Keratinocyte (primary cell): ENCODE measurements at regions not wholly inside any gene's neighbourhood (a gene's known extent, or its start where the extent isn't known, plus 50 kb on each side); places are given as distances from the start of the nearest gene placed in this dataset.

Experiments used
- DNase-seq: peaks from one replicate; pipeline ENCODE4 v3.0.0-alpha.2; 2011; ENCODE audit warnings: low read depth, missing footprints, low spot score
- FAIRE-seq: peaks from 2 replicates; lab custom pipeline; 2011; peaks lifted over from hg19 to GRCh38; lab: Jason Lieb, UNC
- H2AFZ ChIP-seq: 2 replicates; pipeline ENCODE4 v1.6.0; 2012; ENCODE audit warnings: low read length, control low read depth, inconsistent platforms; ENCODE audit not compliant: control insufficient read depth
- H3K27ac ChIP-seq: 2 replicates; pipeline ENCODE4 v1.5.1; 2011; ENCODE audit warnings: low read length; ENCODE audit not compliant: control insufficient read depth, insufficient read depth
- H3K27me3 ChIP-seq: 3 replicates; pipeline ENCODE4 v1.6.0; 2011; ENCODE audit warnings: low read length; ENCODE audit not compliant: control insufficient read depth, insufficient read depth; ENCODE audit errors: extremely low read depth
- H3K36me3 ChIP-seq, 2 experiments: 2 replicates in 1 of 2; 3 replicates in 1 of 2; pipeline ENCODE4 v1.5.1; 2011; ENCODE audit warnings: low read length in 2 of 2, mild to moderate bottlenecking in 1 of 2; ENCODE audit not compliant: control insufficient read depth in 2 of 2, insufficient read depth in 2 of 2; ENCODE audit errors: extremely low read depth in 1 of 2
- H3K4me1 ChIP-seq: 3 replicates; pipeline ENCODE4 v1.5.1; 2011; ENCODE audit warnings: low read length; ENCODE audit not compliant: control insufficient read depth, insufficient read depth; ENCODE audit errors: extremely low read depth
- H3K4me2 ChIP-seq: 3 replicates; pipeline ENCODE4 v1.6.0; 2011; ENCODE audit warnings: low read depth, low read length; ENCODE audit not compliant: control insufficient read depth, insufficient read depth; ENCODE audit errors: extremely low read depth
- H3K4me3 ChIP-seq, 3 experiments: fragments of 200-600 bp in 1 of 3; sonication (generic) in 1 of 3; 2 replicates in 2 of 3; 3 replicates in 1 of 3; pipeline ENCODE4 v1.5.1; 2011 to 2016; ENCODE audit warnings: low read length in 3 of 3, mild to moderate bottlenecking in 3 of 3, control low read depth in 2 of 3, inconsistent platforms in 1 of 3, low read depth in 1 of 3, mixed read lengths in 1 of 3, mixed run types in 1 of 3, moderate library complexity in 1 of 3; ENCODE audit not compliant: control insufficient read depth in 2 of 3, insufficient read depth in 2 of 3; ENCODE audit errors: extremely low read depth in 1 of 3
- H3K79me2 ChIP-seq: 2 replicates; pipeline ENCODE4 v1.6.0; 2012; ENCODE audit warnings: low read length; ENCODE audit not compliant: control insufficient read depth, insufficient read depth
- H3K9ac ChIP-seq: 3 replicates; pipeline ENCODE4 v1.6.0; 2011; ENCODE audit warnings: low read length; ENCODE audit not compliant: control insufficient read depth, insufficient read depth; ENCODE audit errors: extremely low read depth
- H3K9me1 ChIP-seq: 3 replicates; pipeline ENCODE4 v1.6.0; 2011; ENCODE audit warnings: low read length; ENCODE audit not compliant: control insufficient read depth, insufficient read depth; ENCODE audit errors: extremely low read depth
- H3K9me3 ChIP-seq: 2 replicates; pipeline ENCODE4 v1.5.1; 2012; ENCODE audit warnings: low read depth, low read length; ENCODE audit not compliant: control insufficient read depth
- H4K20me1 ChIP-seq: 3 replicates; pipeline ENCODE4 v1.6.0; 2011; ENCODE audit warnings: low read length; ENCODE audit not compliant: control insufficient read depth, insufficient read depth; ENCODE audit errors: extremely low read depth
- CTCF ChIP-seq, 3 experiments: IDR thresholded peaks in 1 of 3; conservative IDR thresholded peaks in 1 of 3; optimal IDR thresholded peaks in 1 of 3; 2 replicates in 2 of 3; 3 replicates in 1 of 3; pipeline versions ENCODE3 to v1.5.1; 2011; ENCODE audit warnings: low read length in 3 of 3, mild to moderate bottlenecking in 3 of 3, moderate library complexity in 2 of 3, control low read depth in 1 of 3, inconsistent platforms in 1 of 3; ENCODE audit not compliant: insufficient read depth in 2 of 3; ENCODE audit errors: extremely low read depth in 1 of 3
- EZH2 ChIP-seq: IDR thresholded peaks from one replicate; pipeline ENCODE4 v1.6.1; 2012; ENCODE audit warnings: inconsistent platforms, mild to moderate bottlenecking, low read length, moderate library complexity
- dilution Hi-C: fragments of 300-500 bp; cut with MboI; formaldehyde crosslinking; loops from one replicate; pipeline ENCODE4 v1.7.0; 2020; ENCODE audit warnings: low sequenced_read_pairs; ENCODE audit not compliant: extremely low pct_ligation_motif_present

GRCh38 chr5:3511934-3512333 is 83.7 kb upstream of the IRX1 start:
- H3K36me3 ChIP-seq: no peaks in the 10 kb centered on the region
- no peak for FAIRE-seq
- no peak overlapping the region for H3K4me3 ChIP-seq
- dilution Hi-C loops: no loop called here
- no peaks in the 10 kb centered on the region for H3K79me2 ChIP-seq
- H3K27ac ChIP-seq: no peak overlapping the region
- H2AFZ ChIP-seq: no peak overlapping the region
- H3K4me1 ChIP-seq: no peaks in the 10 kb centered on the region
- no peaks in the 10 kb centered on the region for H3K9me1 ChIP-seq
- H3K9me3 ChIP-seq: no peaks in the 10 kb centered on the region
- H4K20me1 ChIP-seq: no peaks in the 10 kb centered on the region
- H3K9ac ChIP-seq: no peak overlapping the region
- TF ChIP-seq EZH2 (no peak), CTCF (optimal IDR thresholded peaks at IDR 0.05 in 1 of 3, IDR thresholded peaks at IDR 0.05 in 1 of 3, conservative IDR thresholded peaks at IDR 0.05 in 1 of 3; ENCODE audit: extremely low read depth in 1 of 3, insufficient read depth in 2 of 3, low read length in 3 of 3) (no peak)
- no peak overlapping the region for H3K4me2 ChIP-seq
- DNase-seq: no peak
- no peaks in the 10 kb centered on the region for H3K27me3 ChIP-seq

DNA sequence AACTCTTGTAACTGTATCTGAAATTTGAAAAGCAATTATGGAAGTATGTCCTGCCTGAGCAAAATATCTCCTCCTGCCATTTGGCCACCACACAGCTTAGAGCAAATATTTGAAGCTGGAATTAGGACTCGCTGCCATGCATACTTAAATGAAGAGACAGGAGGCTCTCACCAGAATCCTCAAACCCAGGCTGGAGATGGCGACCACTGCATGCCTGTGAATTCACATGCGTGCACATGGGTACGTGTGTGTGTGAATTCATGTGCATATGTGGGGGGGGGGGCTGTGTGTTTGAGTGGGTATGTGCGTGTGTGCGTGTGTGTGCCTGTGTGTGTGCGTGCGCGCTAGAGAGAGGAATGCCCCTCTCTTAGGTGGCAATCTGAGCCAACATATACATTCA is 84.1 kb upstream of the IRX1 start:
- no peak overlapping the region for H2AFZ ChIP-seq
- H3K9me3 ChIP-seq: no peaks in the 10 kb centered on the region
- H3K79me2 ChIP-seq: no peaks in the 10 kb centered on the region
- DNase-seq: no peak
- no peak overlapping the region for H3K9ac ChIP-seq
- TF ChIP-seq CTCF (optimal IDR thresholded peaks at IDR 0.05 in 1 of 3, IDR thresholded peaks at IDR 0.05 in 1 of 3, conservative IDR thresholded peaks at IDR 0.05 in 1 of 3; ENCODE audit: extremely low read depth in 1 of 3, insufficient read depth in 2 of 3, low read length in 3 of 3): no peak
- TF ChIP-seq EZH2: no peak
- no peaks in the 10 kb centered on the region for H3K27me3 ChIP-seq
- no peaks in the 10 kb centered on the region for H4K20me1 ChIP-seq
- H3K4me2 ChIP-seq: no peak overlapping the region
- H3K4me1 ChIP-seq: no peaks in the 10 kb centered on the region
- H3K9me1 ChIP-seq: no peaks in the 10 kb centered on the region
- dilution Hi-C loops: no loop called here
- no peak overlapping the region for H3K4me3 ChIP-seq
- H3K27ac ChIP-seq: no peak overlapping the region
- no peak for FAIRE-seq
- no peaks in the 10 kb centered on the region for H3K36me3 ChIP-seq
